RCC 7860 (cell line): ENCODE measurements at regions not wholly inside any gene's neighbourhood (a gene's known extent, or its start where the extent isn't known, plus 50 kb on each side); places are given as distances from the start of the nearest gene placed in this dataset.
"Not testable (repeated sequence)": the region's sequence is repeated elsewhere in the genome, so short reads cannot be mapped to it uniquely, and the experiment has no call there.

ENCODE experiments used
- DNase-seq: peaks from one replicate; pipeline ENCODE4 v3.0.0-alpha.2; 2015; ENCODE audit warnings: low spot score
- FAIRE-seq: peaks from 2 replicates; lab custom pipeline; 2012; peaks lifted over from hg19 to GRCh38; lab: Jason Lieb, UNC

DNA sequence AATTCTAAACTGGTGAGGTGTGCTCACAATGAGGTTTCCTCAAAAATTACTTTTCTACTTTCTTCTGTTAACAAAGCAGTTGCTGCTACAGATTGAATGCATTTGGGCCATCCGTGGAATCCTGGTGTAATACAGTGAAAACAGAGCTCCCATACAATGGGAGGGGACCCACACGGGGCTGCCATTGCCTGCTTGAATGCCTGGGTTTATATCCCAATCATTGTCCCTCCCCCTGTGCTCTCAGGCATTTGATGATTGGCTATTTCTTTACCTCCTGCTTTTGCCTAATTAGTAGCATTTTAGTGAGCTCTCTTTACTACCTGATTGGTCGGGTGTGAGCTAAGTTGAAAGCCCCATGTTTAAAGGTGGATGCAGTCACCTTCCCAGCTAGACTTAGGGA, 52.9 kb upstream of the CSF1 start:
- FAIRE-seq, DNase-seq: not testable (repeated sequence)

DNA sequence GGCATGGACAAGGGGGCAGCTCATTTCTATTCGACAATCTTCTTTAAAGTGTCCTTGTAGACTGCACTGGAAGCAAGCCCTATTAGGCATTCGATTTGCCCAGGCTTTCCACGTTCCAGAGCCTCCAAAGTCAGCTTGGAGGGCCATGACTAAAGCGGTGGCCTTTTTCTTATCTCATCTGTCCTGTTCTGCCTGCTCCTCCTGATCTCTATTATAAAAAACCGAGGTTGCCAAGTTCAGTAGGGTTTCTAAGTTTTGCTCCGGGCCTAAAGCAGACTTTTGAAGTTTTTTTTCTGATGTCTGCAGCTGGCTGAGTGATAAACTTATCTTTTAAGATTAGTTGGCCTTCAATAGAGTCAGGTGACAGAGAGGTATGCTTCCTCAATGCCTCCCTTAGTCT, 54.7 kb upstream of the CSF1 start:
- DNase-seq, FAIRE-seq: not testable (repeated sequence)

DNA sequence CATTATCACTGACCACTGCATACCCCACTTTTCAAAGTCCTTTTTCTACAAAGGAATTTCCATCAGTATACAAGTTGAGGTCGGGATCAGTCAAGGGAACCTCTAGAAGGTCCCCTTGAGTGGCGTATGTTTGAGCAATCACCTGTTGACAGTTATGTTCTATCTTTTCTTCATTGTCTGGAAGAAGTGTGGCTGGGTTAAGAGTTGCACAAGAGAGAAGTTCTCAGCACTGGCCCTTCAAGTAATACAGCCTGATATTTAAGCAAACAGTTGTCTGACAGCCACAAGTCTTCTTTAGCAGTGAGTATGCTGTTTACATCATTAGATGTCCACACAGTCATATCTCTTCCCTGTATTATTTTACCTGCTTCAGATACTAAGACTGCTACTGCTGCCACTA, 56.7 kb upstream of the CSF1 start:
- DNase-seq, FAIRE-seq: not testable (repeated sequence)

DNA sequence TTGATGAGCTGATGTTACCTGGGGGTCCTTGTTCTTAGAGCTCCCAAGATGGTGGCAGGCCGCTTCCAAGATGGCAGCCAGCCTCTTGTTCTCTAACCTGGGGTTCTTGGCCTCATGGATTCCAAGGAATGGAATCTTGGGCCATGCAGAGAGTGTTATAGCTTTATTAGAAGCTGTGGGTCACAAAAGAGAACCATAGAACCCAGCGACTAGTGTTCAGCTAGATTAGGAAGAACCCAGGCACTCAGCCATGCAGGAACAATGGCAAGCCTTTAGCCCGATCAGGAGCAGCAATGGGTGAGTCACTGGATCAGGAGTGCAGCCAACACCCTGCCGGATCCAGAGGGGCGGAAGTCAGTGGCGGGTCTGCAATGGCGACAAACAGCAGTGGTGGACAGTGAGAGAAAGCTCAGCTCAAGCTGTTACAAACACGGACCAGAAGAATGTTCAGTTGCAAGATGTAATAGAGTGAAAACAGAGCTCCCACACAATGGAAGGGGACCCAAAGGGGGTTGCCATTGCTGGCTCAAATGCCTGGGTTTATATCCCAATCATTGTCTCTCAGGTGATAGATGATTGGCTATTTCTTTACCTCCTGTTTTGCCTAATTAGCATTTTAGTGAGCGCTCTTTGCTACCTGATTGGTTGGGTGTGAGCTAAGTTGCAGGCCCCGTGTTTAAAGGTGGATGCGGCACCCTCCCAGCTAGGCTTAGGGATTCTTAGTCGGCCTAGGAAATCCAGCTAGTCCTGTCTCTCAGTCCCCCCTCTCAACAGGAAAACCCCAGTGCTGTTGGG, 58.2 kb upstream of the CSF1 start:
- FAIRE-seq: not testable (repeated sequence)

GRCh38 chr1:109850827-109851226, 59.8 kb upstream of the CSF1 start:
- FAIRE-seq (no peak), DNase-seq (peak; percentile 24)

More for the DNA sequence above, 58.2 kb upstream of the CSF1 start:
- peak; percentile 43 for DNase-seq

DNA sequence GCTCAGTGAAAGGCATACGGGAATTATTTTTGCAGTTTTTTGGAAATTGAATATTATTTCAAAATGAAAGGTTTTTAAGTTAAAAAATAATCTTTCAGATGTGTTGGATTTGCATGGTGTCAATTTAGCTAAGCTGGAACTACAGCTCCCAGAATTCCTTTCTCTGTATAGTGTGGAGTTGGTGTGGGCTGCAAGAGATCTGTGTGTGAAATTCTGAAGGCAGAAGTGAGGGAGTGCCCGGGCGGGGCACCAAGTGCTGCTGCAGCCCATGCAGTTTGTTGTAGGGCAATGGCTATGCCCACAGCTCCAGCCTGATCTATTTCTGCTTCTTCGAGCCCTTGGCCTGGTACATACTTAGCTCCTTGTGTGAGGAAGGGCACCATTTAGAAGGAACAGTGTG, 60.5 kb upstream of the CSF1 start:
- FAIRE-seq: no peak
- no peak for DNase-seq

DNA sequence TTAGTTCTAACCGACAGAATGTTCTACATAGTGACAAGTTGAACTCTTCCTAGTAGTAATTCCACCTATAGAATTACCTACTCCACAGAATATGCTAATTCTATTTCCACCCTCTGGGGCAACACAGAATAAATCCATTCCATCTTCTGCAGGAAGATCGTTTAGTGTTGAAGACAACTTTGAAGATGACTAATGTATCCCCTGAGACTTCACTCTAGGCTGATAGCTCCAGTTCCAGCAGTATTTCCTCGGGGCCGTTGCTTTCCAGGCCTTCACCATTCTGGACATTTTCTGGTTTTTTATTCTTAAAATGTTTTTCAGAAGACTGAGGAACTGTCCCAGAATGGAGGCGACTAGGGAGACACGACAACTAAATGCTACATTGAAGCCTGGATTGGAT, 61.0 kb upstream of the CSF1 start:
- FAIRE-seq (no peak), DNase-seq (no peak)

DNA sequence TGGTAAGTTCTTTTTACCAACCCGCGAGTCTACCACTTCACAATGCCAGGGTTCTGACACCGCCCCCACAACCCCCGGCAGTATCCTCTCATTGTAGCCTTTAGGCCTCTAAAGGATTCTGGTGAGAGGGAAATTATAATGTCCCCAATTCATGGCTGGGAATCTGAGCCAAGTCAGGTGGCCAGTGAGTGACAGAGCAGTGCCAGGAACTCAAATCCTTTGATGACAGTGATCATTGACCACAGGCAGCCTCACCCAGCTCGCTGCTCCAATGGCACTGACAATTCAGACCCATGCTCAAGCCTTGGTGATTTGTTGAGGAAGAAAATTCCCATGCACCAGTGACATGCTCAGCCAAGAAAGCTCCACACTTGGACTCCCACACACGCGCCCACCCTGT, 63.4 kb upstream of the CSF1 start:
- DNase-seq: no peak
- FAIRE-seq: no peak

DNA sequence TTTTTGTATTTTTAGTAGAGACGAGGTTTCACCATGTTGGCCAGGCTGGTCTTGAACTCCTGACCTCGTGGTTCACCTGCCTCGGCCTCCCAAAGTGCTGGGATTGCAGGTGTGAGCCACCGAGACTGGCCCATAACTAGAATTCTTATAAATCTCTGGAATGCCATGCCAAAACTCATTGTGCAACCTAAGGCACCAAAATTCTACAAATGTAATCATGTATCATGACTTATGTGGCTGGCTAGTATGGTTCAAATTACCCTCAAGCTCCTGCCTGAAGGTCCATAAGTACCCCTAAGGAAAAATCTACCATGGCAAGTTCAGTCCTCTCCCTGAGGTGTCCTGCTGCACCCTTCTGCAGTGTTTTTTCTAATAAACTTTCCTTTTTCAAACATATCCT, 63.8 kb upstream of the CSF1 start:
- DNase-seq (no peak), FAIRE-seq (no peak)

DNA sequence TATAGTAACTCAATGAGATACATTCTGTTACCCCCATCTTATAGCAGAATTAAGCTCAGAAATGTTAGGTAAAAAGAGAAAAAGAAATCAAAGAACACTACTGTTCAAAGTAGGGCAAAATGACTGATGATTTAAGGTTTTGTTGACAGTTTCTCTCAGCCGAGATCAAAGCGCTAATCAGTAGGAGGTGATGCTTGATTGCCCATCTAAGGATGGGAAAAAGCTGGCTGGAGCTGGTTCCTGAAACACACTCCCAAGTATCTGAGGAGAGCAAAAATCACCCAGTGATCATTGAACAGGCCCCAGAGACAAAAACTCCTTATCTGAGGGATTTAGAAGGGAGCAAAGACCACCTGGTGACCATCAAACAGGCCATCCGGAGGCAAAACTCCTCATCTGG, 64.5 kb upstream of the CSF1 start:
- no peak for DNase-seq
- FAIRE-seq: no peak

- FAIRE-seq: no peak
- DNase-seq: no peak
These were observed 65.0 kb upstream of the CSF1 start for GRCh38 chr1:109845658-109846057.

- FAIRE-seq: no peak
- no peak for DNase-seq
These were observed 66.0 kb upstream of the CSF1 start for GRCh38 chr1:109844609-109845008.

DNA sequence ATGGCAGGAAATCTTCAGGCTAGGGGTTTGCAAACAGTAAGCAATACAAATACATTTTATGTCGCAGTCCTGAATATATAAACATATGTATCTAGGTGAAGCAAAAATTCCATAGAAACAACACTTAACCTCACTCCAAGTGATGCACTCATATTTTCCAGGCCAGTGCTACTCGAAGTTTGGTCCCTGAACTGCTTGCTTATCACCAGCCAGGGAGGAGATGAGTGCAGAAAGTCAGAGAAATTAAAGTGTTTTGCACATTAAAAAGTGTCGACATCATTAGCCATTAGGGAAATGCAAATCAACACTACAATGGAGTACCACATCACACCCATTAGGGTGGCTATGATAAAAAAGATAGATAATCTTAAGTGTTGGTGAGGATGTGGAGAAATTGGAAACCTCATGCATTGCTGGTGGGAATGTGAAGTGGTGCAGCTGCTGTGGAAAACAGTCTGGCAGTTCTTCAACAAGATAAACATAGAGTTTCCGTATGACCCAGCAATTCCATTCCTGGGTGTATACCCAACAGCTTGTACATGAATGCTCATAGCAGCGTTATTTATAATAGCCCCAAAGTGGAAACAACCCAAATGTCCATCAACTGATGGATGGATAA, 70.5 kb upstream of the CSF1 start:
- FAIRE-seq (no peak), DNase-seq (no peak)

DNA sequence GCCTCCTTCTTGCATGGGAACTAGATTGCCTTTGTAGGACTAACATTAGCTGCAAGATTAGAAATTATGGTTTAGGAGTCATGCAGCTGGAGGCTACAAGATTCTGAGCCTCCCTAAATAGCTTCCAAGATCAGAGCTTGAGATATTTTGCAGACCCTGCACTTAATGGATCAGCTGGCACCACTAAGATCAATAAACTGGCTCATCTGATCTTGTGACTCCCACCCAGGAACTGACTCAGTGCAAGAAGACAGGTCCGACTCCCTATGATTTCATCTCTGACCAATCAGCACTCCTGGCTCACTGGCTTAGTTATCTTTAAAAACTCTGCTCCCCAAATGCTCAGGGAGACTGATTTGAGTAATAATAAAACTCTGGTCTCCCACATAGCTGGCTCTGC, 71.4 kb upstream of the CSF1 start:
- FAIRE-seq, DNase-seq: not testable (repeated sequence)

DNA sequence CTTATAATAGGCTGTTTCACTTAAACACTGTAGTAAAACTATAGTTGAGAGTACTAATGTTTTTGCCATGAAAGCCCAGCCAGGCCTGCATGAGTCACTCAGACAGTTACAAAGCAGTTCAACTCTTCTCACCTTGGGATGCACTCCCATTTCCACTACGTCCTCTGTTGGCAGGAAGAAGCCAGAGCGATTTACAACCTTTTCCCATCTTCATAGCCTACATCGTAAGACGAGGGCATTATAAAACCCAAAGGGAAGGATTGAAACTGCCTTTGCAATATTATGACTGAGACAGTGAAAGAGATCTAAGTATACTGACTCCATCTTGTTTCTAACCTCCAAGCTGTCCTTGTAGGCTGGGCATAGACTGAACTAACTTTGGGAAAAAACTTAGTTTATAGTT, 71.8 kb upstream of the CSF1 start:
- FAIRE-seq (peak; percentile 70), DNase-seq (peak; percentile 52)

DNA sequence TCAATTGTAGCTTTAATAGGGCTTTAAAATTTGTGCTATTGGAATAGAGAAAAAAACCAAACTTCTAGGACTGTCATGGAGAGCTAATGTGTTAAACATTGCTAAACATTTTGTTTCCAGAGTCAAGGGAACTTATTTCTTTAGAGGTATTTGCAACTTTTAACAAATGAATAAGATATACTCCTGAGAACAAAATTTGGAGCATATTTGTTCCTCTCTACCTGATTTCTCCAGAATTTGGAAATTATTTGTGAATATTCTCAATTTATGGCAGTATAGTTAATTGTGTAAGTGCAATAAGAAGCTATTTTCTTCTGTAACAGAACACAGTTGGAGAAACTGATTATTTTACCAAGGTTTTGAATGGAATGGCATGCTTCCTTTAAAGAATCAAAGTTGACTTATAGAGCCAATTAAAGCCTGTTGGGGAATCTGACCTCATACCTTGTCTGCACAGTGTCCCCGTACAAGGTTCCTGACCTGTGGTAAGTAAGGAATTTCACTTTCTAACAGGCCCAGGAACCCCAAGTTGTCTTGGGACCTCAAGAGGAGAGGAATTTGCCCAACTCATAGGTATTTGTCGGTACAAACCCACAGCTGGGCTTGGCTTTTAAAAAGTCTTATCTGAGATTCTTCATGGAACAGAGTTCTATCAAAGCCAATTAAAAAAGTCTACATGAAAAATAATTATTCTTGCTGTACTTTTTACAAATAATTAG, 72.6 kb upstream of the CSF1 start:
- FAIRE-seq (no peak), DNase-seq (no peak)

DNA sequence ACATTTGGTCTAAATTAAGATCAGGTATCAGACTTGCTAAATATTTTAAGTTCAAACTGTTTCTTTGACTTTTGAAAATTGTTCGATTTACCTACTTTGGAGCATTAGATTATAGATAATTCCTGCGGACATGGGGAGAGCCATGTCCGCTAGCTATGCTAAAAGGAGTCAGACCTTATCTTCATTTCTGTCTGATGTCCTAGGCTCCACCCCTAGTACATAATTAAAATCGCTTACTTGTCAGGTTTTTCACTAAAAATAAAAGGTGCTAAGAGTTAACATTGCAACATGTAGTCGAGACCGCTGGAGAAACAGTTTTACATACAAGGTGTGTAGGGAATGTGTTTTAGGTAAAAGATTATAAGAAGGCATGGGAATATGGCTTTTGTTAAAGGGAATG, 71.9 kb upstream of the EPS8L3 start:
- not testable (repeated sequence) for DNase-seq, FAIRE-seq

GRCh38 chr1:109834951-109835350, 71.2 kb upstream of the EPS8L3 start:
- DNase-seq: no peak
- FAIRE-seq: no peak

DNA sequence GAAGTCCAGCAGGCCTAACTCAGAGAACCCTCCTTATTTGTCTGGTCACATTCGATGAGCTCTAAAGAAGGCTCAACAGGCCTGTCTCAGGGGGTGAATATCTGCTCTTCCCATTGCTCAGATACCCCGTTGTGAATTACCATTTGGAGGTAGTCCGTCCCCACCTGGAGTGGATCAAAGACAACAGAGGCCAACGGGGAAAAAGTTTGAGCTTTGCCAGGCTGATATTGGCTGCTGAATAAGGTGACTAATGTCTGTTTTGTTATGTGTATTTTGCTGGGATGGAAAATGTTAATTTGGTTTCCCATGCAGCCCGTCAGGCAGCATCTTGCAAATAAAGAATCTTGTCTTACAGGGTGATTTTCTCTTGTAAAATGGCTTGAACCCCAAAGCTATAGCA, 69.2 kb upstream of the EPS8L3 start:
- no peak for FAIRE-seq
- no peak for DNase-seq

- FAIRE-seq: no peak
- no peak for DNase-seq
These were observed 65.2 kb upstream of the EPS8L3 start for GRCh38 chr1:109828756-109829505.

- FAIRE-seq (no peak), DNase-seq (no peak)
These were observed 64.3 kb upstream of the EPS8L3 start for GRCh38 chr1:109827986-109828385.
